ENCODE measurements at regions not wholly inside any gene's neighbourhood (a gene's known extent, or its start where the extent isn't known, plus 50 kb on each side); places are given as distances from the start of the nearest gene placed in this dataset.
"Not testable (repeated sequence)": the region's sequence is repeated elsewhere in the genome, so short reads cannot be mapped to it uniquely, and the experiment has no call there.

GRCh38 chr3:137111497-137111896 is 153.7 kb downstream of the IL20RB start:
- DNase-seq, result no peak

- DNase-seq, result no peak
Measured at GRCh38 chr3:137116619-137117018, 158.8 kb downstream of the IL20RB start.

GRCh38 chr3:137121704-137122314 is 164.0 kb downstream of the IL20RB start:
- DNase-seq, result peak in 2 of 56 donors; percentile 1 to 11

DNA sequence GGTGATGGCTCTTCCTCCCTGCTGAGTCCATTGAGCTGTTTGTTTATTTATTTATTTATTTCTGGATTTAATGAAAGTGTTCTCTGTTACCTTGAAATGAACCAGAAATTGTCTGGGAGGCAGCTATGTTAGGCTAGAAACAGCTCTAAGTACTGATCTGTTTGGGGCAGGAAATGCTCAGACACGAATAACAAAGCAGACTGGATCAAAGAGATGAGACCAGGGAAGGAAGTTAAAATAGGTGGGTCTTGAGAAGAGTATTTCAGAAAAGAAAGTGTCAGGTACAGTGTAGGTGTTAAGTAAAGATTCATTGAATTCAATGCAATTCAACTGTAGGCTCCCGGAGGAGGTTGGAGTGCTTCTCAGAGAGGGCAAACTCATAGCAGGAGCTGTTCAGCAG is 173.3 kb downstream of the IL20RB start:
- DNase-seq, result no peak

DNA sequence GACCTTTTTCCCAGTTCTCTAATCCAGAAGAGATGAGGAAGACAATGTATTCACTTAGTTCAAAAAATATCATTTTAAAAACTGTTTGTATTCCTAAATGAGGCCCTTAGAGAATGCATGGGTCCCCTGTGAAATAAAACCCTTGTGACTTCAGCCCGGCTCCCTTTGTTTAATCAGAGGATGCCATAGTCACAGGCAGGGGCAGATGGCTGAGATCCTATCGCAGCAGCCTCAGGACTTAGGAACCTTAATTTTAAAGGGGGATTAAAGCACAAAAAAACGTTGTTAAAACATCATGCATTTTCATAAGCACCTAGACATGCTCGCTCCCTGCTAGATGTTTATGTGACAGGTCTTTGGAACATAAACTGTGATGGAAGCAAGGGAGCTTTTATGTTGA is 176.6 kb downstream of the IL20RB start:
- no peak for DNase-seq

GRCh38 chr3:137148406-137148805 is 190.6 kb downstream of the IL20RB start:
- no peak for DNase-seq

GRCh38 chr3:137148917-137149316 is 191.1 kb downstream of the IL20RB start:
- no peak for DNase-seq

DNA sequence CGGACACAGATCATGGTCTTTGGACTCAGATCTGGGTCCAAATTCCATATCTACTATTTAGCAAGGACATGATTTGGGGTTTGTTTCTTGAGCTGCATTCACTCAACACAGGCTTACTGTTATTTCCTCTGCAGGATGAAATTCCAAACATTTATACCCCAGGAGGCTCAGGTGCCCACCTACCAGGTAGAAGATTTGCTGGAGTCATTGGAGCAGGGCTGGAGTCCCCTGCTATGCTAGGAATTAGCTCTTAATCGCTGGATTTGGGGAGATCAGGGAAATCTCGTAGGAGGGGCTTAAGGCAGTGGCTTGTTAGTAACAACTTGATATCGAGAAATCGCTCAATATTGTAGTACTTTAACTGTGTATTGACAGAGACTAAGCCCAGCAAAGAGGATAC is 193.0 kb downstream of the IL20RB start:
- DNase-seq, result no peak

DNA sequence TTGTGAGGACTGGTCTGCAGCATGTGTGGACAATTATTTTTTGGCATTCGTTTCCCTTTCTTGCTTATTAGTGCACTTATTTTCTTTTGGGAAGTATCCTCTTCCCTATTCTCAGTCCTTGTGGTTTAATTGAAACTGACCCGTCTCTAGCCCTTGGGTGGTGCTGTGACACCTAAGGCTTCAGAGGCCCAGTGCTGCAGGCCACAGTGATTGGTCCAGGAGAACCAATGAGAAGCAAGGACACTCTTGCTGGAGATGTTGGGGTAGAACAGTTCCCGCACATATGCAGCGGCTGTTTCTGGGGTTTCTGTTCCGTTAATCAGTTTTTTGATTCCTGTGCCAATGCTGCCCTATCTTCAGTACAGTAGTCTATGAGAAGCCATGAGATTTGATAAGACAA is 195.3 kb downstream of the IL20RB start:
- not testable (repeated sequence) for DNase-seq

GRCh38 chr3:137163241-137163871 is 205.6 kb downstream of the IL20RB start:
- DNase-seq, result peak in 1 of 56 donors; percentile 4

GRCh38 chr3:137163958-137164357 is 206.2 kb downstream of the IL20RB start:
- no peak for DNase-seq

DNA sequence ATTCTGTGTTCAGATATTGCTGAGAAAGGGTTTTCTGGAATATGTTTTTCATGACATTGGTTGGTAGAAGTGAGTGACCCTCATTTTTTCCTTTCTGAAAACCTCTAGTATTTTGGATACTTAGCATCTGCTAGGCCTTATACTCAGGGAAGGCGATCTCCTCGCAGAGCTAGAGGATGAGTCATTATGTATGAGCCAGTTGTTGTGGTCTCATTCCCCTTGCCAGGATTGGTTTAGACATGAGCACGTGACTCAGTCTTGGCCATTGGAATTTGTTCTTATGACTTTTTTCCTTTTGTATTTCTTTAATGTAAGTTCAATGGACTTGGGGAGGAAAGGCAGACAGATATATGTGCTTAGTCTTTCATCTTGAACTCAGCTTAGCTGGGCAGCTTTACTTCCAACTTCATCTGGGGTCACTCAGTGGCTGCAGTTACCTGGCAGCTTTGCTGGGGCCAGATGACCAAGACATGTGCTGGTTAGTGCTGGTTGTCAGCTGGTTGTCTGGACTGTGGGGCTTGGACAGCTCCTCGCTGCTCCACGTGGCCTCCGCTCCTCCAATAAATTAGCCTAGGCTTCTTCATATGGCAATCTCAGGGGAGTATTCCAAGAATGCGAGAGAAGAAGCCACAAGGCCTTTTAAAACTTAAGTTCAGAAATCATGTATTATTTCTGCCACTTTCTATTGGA is 207.5 kb downstream of the IL20RB start:
- no peak for DNase-seq

DNA sequence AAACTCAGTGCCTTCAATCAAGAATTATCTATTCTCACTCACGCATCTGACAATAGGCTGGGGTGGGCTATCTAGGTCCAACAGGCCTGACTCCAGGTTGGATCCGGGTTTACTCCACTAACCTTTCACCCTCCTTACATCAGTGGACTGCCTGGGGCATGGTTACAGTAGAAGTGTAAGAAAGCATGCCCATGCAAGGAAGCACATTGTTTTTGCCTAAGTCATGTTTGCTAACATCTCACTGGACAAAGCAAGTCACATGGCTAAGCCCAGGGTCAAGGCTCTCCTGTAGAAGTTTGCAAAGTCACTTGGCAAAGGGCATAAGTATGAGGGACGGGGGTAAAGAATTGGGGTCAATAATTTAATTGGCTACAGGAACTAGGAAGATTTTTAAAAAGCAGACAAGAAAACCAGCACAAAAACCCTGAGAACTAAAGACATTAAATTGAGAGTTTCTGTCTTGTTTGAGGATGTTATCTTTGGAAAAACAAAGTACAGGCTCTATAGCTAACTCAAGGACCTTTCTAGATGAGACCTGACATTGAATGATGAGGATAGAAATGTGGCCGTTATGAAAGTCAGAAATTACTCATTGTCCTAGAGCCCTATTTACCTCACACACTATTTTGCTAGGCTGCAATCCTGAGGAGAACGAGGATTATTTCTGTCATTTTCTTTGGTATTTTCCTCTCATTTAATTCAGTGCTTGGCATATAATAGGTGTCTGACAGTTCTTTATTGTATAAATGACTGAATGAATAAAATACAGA is 214.2 kb downstream of the IL20RB start:
- DNase-seq, result no peak

- DNase-seq, result peak in 5 of 56 donors; percentile 1 to 5 (median 3)
Measured at GRCh38 chr3:137172728-137173127, 214.9 kb downstream of the IL20RB start.

DNA sequence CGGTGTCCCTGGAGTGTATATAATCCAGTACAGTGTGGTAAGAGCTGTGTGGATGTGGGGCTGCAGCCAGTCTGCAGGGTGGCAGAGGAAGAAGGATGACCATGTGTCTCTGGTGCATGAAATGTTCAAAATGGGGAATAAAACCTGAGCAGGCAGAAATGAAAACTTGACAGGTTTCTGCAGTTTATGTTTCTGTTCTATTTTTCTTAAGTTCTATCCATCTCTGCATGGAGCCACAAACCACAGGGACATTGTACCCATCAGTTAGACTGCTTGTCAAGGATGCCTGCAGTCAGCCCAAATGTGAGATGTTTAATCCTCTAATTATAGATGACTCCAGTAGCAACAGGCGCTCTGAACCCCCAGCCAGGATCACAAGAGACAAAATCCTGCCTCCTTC is 216.7 kb downstream of the IL20RB start:
- no peak for DNase-seq

DNA sequence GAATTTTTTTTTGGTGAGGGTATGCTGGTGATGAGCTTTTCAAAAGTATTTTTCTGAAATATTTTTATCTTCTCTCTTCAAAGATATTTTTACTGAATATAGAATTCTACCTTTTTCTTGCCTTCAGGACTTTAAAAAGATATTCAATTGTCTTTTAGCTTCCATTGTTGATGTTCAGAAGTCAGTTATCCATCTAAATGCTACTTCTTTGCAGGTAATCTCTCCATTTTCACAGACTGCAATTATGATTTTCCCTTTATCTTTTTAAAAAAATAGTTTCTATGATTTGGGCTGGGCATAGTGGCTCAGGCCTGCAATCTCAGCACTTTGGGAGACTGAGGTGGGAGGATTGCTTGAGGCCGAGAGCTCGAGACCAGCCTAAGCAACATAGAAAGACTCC is 222.4 kb downstream of the IL20RB start:
- no peak for DNase-seq

DNA sequence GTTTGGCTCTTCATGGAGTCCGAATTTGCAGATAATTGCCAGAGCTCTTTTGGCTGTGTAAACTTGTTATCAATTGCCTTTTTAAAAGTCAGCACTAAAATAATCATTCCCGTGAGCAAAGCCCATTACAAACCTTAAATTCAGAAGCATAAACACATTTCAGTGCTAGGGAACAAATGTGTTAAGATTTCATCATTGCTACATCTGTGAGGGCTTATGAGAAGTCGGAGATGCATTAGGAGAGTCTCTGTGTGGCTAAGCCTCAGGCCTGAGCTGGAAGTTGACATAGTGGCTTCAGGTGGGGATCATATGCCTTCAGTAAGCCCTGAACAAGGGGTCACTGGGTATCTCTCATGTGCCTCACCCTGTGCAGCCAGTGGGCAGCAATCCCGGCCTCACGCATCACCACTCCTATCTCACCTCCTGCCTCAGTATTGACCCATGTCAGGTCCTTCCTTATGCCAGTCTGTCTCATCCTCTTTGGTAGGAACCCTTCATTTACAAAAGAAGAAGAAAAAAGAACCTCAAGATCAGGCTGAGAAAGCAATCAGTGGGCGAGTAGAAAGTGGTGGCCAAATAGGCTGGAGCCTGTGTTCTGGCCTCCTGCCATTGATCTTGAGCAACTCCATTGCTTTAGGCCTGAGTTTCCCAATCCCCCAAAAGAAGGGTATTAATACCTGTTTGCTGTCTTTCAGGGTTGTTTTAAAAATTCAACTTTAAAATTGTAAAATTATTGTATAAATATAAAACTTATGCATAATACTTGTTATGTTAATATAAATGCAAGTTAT is 233.5 kb downstream of the IL20RB start:
- DNase-seq, result no peak

DNA sequence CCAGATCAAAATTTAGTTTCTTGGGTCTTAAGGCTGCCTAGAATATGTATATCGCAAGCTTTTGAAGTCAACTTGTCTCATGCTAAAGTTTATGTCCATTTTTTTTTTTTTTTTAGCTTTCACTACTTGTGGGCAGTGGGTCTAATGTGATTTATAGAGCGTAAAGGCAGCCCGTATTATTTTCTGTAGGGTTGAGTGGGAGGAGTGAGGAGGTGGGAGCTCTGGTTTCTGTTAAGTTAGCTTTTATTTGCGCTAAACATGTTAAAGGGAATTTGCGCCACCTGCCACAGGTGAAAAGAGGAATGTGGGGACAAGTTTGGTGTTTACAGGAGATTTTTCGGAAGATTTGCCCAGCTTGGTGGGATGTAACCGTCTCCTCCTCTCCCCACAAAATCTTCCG is 234.2 kb downstream of the IL20RB start:
- no peak for DNase-seq

- DNase-seq, result no peak
Measured at GRCh38 chr3:137194301-137194700, 236.5 kb downstream of the IL20RB start.

- not testable (repeated sequence) for DNase-seq
Measured at GRCh38 chr3:137198374-137198773, 240.6 kb downstream of the IL20RB start.

GRCh38 chr3:137199678-137200077 is 241.9 kb downstream of the IL20RB start:
- no peak for DNase-seq

Measured in amygdala (tissue), 56 donors.